ENCODE measurements at regions not wholly inside any gene's neighbourhood (a gene's known extent, or its start where the extent isn't known, plus 50 kb on each side); places are given as distances from the start of the nearest gene placed in this dataset.

DNA sequence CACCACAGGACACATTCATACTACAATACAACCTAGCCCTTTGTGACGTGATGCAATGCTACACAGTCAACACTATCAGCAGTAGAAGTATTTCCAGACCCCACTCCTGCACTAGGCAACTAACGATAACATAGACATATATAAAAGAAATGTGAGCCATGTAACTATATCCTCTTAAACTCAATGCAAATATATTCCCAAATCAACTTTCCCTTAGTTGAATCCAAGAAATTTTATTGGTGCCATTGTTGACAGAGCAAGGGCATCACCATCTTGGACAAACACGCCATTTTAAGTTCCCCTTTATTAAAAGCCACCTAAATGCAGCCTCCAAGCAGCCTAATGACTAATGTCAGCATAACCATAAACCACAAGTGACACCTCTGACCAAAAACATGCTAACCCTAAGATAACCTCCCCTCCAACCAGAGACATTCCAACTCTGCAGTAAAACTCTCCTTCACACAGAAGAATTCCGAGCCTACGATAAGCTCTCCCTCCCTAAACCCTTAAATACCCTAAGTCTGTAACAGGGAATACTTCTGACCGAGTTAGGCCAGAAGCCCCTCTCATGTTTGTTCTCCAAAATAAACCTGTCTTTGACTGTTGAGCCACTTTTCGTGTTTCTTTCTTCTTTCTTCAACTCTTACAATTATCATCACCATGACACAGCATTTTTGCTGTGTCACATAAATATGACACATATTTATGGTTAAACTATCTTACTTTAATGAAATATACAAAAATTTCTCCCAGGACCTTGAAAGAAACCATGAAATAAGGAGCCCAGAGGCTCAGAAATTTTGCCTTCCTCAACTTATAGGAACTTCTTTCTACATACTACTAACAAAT is 1497.8 kb downstream of the EFNA5 start:
- DNase-seq = no peak

DNA sequence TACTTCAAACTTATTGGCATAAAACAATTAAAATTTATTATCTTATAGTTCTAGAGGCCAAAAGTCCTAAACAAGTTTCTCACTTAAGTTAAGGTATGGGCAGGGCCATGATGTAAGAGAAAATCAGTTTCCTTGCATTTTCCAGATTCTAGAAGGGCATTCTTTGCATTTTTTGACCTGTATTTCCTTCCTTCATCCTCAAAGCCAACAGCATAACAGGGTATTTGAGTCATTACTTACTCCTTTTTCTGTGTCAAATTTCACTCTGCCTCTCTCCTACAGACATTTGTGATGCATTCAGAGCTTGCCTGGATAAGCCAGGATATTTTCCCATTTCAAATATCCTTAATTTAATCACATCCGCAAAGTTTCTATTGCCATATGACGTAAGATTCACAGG is 1499.0 kb downstream of the EFNA5 start:
- no peak for DNase-seq

DNA sequence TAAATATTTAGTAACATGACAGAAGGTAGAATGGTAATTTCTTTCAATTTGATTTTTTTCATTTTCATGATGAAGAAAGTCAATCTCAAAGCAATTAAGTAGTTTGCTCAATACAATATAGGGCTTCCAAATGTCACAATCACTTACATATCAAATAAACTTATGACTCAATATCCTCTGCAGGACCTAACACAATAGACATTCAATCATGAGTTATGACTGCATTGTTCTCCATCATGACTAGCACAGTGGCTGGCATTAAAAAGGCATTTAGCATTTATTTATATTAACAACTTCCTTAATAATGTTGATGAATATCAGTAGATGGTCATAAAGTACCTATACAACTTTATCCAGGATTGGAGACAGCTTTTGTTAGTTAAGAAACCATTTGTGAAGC is 1499.6 kb downstream of the EFNA5 start:
- no peak for DNase-seq

DNA sequence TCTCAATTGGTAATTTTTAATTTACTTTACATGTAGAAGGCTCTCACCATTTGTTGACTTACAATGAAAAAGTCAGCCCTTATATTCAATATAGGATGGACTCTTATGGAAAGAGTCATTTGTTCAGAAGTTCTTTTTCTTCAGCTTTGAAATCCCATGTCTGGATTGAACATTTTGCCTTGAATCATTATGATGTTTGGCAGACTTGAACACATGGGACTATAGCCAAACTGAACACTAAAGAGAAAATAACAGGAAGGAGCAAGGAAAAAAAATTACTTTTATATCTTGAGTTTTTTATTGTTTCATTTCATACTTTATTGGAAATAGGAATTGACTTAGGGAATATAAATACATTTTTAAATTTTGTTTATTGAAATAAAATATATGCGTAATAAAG is 1503.0 kb downstream of the EFNA5 start:
- DNase-seq = no peak

DNA sequence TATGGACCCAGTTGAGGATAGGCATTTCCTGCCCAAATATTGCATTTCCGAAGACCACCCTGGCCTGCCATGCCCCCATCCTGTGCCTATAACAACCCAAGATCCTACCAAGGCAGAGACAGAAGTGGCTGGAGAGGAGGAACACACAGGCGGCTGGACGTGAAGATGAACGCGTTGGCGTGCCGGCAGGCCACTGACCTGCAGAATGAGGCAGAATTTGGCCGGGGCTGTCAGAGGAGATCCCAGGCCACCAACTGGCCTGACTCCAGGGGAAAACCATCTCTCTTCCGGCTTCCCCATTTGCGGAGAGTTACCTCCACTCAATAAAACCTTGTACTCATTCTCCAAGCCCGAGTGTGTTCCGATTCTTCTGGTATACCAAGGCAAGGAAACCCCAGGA is 1507.5 kb downstream of the EFNA5 start:
- DNase-seq = no peak

DNA sequence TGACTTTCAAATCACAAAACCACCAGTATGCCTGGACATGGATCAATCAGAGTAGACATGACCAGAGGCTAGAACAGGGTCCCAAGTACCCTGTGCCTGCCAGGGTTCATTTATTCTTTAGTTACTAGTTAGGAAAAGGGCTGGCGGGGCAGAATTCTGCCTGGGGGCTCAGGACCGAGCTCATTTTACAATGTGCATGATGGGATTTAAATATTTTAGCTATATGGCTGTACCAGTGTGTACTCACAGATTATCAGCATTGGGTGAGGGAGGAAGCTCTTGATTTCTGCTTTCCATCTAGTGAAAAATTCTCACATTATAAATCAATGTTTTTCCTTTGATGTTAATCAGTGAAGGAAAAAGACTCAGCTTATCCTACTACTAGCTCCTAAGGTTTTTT is 1511.1 kb downstream of the EFNA5 start:
- DNase-seq = no peak

DNA sequence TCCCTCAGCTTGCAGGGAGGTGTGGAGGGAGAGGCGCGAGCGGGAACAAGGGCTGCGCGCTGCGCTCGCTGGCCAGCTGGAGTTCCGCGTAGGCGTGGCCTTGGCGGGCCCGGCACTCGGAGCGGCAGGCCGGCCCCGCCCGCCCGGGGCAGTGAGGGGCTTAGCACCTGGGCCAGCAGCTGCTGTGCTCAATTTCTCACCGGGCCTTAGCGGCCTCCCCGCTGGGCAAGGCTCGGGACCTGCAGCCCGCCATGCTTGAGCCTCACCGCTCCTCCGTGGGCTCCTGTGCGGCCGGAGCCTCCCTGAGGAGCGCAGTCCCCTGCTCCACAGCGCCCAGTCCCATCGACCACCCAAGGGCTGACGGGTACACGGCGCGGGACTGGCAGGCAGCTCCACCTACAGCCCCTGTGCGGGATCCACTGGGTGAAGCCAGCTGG is 1516.4 kb downstream of the EFNA5 start:
- no peak for DNase-seq

DNA sequence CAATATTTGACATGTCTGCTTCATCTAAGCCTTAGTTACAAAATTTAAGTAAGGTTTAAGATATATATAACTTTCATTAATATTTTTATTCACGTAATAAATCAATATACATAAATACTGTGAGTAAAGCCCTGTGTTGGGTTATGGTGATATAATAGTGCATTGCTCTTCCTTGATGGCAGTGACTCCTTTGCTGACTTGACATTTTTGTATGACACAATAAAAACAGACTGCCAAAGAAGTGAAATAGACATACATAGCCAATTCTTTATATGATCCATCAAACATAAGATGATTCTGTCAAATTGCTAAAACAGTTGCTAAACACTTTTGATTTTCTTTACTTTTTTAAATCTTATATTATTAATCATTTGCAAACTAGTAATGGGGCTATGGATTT is 1518.2 kb downstream of the EFNA5 start:
- DNase-seq = no peak

DNA sequence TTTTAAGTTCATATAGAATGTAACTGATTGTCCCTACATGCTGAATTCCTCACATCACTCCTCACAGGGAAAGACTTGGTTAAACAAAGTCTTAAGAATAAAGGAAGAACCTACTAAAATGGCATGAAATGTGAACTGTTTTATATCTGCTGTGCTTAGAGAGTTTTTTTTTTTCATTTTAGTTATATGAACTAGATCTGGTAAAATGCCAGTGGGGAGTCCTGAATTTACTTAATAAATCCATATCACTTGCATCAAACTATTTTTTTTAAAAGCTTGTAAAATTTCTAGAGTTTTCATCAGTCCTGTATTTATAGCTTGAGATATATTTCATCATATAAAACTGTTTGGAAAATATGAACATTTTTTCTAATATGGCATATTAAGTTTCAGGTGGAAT is 1528.6 kb downstream of the EFNA5 start:
- no peak for DNase-seq

DNA sequence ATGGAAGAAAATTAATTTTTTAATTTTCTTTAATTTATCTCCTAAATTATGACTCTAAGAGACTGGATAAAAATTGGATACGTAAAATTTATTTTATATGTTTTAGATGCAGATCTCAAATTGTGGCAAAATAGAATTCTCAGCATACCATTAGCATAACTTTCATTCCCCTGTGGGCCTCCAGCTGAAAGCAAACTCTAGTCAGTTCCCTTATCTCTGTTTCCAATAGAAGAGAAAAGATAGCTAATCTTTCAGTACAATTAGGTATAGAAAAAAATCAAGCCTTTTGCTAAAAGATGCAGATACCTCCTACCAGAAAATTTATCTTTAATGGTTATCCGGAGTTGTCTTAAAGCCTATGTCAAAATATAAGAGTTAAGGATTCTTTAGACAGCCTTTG is 1530.6 kb downstream of the EFNA5 start:
- DNase-seq = no peak

DNA sequence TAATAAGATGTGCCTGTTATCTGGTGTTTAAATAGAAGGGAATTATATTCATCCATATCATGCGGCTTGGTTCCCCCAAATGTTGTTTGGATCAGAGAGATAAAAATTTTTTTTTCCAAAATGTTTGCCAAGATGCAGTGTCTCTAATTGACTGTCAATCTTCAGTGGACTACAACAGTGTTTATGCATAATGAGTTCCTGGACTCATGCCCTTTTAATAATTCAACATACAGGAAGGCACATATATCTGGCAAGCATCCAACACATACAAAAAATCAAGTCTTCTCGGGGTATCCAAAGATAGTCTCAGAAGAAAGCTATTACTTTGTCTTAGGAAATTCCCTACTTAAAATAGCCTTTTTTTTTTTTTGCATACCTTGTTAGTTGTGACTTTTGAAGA is 1534.7 kb downstream of the EFNA5 start:
- no peak for DNase-seq

DNA sequence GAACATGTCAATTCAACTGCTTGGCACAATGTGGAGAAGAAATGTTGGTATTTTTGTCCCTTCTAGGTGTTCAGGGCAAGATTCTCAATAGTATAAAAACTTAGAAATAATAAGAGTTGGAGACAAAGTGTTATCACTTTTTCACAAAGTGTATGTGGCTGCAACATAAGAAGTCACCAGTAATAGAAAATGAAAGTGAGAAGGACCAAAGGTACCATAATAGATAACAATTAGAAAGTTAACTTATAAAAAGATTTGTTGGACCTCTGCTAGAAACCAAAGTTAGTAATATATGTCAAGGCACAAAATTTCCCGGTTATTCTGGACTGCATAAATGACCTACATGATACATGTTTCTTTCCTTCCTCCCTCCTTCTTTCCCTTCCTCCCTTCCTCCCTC is 1535.3 kb downstream of the EFNA5 start:
- DNase-seq = no peak

DNA sequence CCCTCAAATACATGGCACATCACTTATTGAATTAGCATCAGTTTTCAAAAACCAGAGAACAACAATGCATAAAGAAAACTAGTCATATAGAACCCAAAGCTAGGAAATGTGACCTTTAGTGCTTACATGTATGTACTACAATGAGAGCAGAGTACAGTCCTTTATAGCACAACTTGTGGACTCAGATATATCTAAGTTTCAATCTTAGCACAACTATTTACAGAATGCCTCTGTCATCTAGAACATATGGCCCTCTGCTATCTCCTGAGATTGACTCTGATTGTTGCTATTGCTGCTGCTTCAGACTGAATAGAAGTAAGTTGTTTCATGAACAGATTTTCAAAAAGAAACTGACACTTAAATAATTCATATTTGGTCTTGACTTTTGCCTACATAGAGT is 1536.2 kb downstream of the EFNA5 start:
- DNase-seq = no peak

DNA sequence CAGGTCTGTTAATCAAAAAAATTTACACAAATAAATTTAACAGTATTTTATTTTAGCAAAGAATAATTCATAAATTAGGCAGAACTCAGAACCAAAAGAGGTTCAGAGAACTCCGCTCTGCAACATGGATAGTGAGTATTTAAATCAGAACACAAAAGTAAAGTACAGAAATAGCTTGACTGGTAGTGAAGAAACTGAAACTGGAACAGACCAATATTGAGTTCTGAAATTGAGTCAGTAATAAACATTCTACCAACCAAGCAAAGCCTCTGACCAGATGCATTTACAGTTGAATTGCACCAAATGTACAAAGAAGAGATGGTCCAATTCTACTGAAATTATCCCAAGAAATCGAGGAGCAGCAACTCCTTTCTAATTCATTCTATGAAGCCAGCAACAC is 1542.8 kb downstream of the EFNA5 start:
- no peak for DNase-seq

DNA sequence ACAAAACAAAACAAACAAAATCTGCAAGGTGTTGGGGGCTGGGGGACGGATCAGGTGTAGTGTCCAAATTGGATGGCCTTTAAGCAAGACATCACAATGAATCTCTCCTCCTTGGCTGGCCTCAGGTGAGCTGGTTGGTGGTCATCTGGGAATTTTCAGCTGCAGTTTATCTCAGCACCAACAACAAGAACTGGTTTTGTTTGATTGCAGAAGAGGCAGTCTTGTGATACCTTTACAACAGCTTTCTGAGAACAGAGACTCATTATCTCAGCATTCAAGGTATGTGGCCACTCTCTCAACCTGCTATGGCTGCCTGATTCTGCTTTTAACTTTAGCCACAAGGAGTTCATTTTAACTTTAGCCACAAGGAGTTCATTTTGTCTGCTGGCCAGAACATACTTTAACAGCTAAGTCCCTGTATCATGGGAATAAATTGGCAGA is 1543.4 kb downstream of the EFNA5 start:
- no peak for DNase-seq

DNA sequence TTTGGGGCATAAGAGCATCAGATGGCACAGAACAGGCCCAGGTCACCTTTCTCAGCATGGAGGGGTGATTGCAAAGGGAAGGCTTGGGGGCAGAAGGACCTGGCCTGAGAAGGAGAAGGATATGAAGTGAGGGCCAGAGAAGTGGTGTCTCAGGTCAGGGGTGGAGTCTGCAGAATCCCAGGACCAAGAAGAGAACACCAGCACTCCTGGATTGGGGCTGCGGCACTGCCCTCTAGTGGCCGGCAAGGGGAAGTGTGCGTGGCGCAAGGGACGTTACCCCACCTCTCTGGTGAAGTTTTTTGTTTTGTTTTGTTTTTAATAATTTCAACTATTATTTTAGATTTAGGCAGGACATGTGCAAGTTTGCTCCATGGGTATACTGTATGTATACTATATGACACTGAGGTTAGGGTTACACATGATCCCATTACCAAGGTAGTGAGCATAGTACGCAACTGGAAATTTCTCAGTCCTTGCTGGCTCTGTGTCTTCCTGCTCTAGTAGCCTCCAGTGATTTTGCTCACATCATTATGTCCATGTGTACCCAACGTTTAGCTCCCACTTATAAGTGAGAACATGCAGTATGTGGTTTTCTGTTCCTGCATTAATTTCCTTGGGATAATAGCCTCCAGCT is 1548.6 kb downstream of the EFNA5 start:
- no peak for DNase-seq

DNA sequence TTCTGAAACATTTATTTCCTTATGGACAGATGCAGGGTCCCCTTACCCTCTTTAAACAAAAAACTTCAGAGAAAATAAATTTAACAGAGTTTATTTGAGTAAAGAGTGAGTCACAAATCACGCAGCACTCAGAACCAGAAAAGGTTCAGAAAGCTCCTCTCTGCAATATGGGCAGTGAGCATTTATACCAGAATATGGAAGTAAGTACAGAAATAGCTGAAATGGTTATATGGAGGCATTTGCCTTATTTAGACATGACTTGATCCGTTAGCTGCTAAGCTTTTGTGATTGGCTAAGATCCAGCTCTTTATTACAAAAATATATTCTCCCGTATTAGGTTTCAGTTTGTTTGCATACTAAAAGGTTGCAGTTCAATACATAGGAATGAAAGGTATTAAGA is 1554.1 kb downstream of the EFNA5 start:
- DNase-seq = no peak

DNA sequence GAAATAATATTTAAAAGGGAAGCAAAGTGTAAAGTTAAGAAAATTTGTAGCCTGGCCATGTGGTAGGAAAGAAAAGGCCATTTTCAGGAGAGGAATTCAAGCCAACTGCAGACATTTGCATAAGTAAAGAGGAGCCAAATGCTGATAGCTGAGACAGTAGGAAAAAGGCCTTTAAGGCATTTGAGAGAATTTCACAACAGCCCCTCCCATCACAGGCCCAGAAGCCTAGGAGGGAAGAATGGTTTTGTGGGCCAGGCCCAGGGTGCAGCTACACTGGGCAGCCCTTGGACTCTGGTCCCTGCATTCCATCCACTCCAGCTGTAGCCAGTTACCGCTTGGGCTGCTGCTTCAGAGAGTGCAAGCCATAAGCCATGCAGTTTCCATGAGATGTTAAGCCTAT is 1556.8 kb downstream of the EFNA5 start:
- no peak for DNase-seq

DNA sequence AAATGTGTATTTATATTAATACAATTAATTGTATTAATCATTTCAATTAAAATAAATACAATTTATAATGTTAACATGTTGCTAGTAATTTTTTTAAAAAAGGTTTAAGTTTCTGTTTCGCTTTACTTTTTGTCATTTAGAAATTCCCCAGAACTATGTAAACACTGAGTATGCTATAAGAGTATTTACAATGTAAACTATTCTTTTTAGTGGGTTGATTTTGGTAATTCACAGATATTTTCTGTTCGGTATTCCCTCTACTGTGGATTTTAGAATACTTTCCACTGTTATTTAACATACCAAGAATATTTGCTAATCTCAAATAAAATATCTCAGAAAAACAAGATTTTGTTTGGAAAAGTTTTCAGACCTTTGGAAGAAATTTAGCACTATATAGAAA is 1564.4 kb downstream of the EFNA5 start:
- no peak for DNase-seq

DNA sequence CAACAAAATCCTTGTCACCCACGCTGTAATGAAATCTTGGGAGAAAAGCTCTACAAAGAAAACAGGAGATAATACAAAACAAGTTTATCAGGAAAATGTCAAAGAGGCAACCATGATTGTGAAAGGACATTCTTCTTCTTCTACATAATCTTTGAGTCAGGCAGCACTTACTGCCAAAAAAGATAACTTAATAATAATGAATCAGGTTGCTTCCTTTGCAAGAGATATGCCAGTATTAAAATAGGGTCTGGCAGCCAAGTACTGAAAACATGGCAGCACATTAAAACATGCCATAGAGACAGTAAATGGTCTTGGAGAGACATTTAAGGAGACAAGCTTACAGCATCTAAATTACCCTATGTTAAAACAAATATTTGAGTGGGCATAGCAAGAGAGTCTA is 1573.4 kb downstream of the EFNA5 start:
- DNase-seq = no peak

DNA sequence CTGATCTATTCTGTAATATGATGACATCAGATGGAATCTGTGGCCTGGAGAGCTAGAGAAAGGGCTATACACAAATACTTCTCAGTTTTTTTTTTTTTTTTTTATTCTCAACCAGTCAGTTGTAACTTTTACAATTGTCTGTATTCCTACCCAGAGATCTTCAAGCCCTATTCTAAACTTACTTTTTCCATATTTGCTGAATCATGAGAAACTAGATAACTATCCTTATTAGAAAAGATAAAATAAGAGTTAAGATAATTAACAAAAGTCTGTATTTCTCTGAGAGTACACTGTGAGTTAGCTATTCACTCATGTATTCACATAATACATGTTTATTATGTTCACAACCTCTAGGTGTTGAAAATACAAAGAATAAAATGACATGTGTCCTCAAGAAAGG is 1575.9 kb downstream of the EFNA5 start:
- no peak for DNase-seq

DNA sequence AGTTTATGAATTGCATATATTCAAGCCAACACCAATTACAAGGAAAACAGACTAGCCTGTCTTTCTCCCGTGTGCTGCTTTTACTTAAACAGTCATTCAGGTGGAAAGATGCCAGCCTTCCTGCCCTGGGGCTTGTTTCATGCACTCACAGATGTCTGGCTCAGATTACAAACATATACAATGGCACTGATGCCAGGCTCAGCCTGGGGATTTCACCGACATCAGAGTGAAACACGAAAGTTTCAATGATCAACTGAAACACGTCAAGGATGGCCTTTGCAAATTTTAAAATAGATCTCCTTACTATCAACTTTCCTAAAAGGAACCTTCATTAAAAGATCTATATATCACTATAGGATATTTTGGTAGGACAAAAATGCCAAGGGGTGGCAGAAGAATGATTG is 1576.5 kb downstream of the EFNA5 start:
- peak; percentile 55 for DNase-seq

DNA sequence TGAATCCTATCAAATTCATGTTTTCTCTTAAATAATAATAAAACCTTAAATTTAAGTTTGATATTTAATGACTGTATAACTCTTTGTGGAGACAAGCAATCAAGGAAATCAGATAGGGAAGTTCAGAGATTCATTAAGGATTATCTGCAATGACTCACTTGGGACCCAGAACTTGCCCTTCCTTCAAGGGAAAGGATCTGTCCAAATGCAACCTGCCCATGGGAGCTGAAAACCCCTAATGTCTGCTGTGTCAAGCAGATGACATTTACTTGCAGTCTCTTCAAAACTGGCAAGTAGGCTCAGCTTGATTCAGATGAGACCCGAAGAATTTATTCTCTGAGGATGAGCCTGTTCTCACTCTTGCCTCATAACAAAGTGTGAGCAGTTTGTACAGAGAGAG is 1577.6 kb downstream of the EFNA5 start:
- DNase-seq = no peak

DNA sequence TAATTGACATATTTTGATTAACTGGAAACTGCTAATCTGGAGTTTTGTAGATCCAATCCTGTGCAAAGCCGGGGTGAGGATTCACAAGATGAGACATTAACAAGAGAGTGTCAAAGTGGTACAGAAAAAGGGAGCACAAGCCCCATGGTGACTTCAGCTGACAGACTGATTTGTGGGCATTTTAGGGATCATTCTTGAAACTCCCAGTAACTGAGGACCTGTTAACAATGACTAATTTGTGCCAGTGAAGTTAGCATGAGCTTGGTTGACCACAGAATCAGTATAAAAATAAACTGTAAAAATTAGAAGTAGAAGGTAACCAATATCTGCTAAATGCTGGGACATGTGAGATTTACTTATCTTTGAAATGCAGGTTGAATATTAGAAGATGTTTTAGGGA is 1578.3 kb downstream of the EFNA5 start:
- DNase-seq = no peak

DNA sequence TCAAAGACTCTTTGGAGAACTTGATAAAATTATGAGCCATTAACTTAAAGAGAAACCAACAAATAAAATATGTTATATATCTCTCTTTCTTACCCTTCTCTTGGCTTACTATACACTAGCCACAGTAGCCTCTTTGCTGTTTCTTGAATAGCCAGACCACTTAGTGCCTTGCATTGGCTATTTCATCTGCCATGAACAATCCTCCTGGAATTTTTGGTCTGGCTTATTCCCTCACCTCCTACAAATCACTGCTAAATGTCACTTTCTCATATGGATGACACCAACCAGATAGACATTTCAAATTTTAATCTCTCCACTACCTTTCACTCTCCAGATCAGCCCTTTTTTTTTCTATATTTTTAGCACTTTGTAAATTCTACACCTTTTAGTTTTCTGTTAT is 1581.7 kb downstream of the EFNA5 start:
- DNase-seq = no peak
